HG03103 (cell line): ENCODE measurements at regions not wholly inside any gene's neighbourhood (a gene's known extent, or its start where the extent isn't known, plus 50 kb on each side); places are given as distances from the start of the nearest gene placed in this dataset.
"Not testable (repeated sequence)": the region's sequence is repeated elsewhere in the genome, so short reads cannot be mapped to it uniquely, and the experiment has no call there.

ENCODE experiments used
- ATAC-seq: cut with Tn5 transposase; IDR thresholded peaks from one replicate; pipeline ENCODE4 v1.9.1; 2021; ENCODE audit warnings: low read depth; ENCODE audit not compliant: unreplicated experiment

- ATAC-seq, result no peak
Observed at GRCh38 chr20:56765172-56766073, 136.3 kb downstream of the TFAP2C start.

DNA sequence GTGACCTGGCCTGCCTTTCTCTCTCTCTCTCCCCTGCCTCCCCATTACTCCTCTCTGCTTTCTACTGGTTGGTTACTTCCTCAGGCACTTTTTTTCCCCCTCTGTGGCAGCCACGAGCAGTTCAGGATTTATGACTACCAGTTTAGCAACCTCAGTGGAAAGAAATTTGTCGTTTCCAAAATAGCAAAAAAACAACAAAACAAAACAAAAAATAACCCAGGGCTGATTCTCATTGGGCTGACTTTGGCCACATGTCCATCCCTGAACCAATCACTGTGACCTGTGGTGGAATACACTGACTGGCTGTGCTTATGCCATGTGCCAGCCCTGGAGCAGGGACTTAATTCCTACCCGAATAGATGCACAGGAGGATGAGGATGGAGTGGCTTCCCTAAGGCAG is 137.4 kb downstream of the TFAP2C start:
- no peak for ATAC-seq

GRCh38 chr20:56769921-56770600 is 141.0 kb downstream of the TFAP2C start:
- ATAC-seq, result no peak

GRCh38 chr20:56773749-56774148 is 144.6 kb downstream of the TFAP2C start:
- ATAC-seq, result no peak

DNA sequence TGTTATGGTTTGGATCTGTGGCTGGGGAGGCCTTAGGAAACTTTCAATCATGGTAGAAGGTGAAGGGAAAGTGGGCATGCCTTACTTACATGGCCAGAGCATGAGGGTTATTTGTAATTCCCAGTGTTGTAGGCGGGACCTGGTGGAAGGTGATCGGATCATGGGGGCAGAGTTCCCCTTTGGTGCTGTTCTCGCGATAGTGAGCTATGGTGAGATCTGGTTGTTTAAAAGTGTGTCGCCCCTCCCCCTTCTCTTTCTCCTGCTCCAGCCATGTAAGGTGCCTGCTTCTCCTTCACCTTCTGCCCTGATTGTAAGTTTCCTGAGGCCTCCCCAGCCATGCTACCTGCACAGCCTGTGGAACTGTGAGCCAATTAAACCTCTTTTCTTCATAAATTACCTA is 145.8 kb downstream of the TFAP2C start:
- ATAC-seq, result no peak

DNA sequence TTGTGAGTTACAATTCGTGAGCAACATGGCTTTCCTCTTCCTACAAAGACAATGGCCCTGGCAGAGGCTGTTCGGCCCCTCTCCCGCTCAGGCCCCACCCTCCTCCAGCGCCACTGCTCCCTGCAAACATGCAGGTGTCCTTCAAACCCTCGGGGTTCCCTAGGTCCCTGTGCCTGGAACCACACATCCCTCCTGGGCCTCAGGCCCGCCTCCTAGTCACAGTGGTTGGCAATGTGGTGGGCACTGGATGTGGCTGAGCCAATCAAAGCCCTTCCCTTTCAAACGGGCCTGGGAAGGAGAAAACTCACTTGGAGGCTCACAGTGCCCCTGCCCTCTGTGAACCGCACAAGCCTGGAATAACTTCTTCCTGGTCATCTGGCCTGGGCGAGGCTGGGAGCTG is 147.2 kb downstream of the TFAP2C start:
- ATAC-seq, result no peak

GRCh38 chr20:56778765-56779195 is 149.7 kb downstream of the TFAP2C start:
- ATAC-seq, result no peak

- ATAC-seq, result no peak
Observed at GRCh38 chr20:56779452-56780143, 150.5 kb downstream of the TFAP2C start.

GRCh38 chr20:56780266-56780665 is 151.2 kb downstream of the TFAP2C start:
- no peak for ATAC-seq

GRCh38 chr20:56781108-56781739 is 152.1 kb downstream of the TFAP2C start:
- ATAC-seq, result no peak

DNA sequence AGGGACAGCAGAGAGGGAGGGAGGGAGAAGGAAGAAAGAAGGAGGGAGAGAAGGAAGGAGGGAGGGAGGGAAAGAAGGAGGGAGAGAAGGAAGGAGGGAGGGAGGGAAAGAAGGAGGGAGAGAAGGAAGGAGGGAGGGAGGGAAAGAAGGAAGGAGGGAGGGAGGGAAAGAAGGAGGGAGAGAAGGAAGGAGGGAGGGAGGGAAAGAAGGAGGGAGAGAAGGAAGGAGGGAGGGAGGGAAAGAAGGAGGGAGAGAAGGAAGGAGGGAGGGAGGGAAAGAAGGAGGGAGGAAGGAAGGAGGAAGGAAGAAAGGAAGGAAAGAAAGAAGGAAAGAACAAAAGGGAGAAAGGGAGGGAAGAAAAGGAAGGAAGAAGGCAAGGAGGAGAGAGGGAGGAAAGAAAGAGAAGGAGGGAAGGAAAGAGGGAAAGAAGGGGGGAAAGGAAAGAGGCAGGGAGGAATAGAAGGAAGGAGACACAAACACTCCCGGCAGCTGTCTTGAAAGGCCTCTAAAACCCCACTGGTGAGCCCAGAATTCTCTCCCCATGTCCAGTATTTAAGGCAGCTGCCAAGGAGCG is 153.0 kb downstream of the TFAP2C start:
- ATAC-seq, result not testable (repeated sequence)

- not testable (repeated sequence) for ATAC-seq
Observed at GRCh38 chr20:56782814-56783213, 153.7 kb downstream of the TFAP2C start.

DNA sequence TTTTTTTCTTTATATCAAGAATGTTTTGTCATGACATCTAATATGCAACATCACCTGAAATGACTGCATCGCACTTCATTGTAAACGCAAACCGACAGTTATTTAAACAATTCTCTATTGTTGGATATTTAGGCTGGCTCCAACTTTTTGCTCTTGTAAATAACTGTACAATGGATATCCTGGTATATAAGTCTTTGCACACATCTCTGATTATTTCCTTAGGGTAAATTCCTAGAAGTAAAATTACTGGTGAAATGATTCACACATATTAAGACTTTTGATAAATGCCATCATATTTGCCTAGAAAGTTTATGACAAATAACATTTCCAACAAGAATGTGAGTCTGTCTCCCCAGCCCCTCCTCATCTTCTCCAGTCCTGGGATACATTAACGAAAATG is 154.7 kb downstream of the TFAP2C start:
- no peak for ATAC-seq

DNA sequence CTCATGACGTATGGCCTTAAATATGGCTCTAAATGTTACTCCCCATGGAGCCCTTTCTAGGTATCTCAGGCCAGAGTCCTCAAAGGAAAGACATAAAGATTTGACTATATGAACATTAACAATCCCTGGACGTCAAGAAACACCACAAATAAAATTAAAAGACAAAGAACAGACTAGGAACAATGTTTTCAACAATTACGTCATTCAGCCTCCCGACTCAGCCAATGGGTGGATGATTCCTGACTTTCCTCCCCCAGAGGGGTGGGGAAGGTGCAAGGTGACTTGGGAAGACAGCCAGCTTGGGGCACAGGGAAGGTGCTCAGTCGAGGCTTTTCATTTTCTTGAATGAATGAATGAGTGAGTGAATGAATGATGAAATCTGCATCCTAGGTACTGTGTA is 157.4 kb downstream of the TFAP2C start:
- ATAC-seq, result no peak

DNA sequence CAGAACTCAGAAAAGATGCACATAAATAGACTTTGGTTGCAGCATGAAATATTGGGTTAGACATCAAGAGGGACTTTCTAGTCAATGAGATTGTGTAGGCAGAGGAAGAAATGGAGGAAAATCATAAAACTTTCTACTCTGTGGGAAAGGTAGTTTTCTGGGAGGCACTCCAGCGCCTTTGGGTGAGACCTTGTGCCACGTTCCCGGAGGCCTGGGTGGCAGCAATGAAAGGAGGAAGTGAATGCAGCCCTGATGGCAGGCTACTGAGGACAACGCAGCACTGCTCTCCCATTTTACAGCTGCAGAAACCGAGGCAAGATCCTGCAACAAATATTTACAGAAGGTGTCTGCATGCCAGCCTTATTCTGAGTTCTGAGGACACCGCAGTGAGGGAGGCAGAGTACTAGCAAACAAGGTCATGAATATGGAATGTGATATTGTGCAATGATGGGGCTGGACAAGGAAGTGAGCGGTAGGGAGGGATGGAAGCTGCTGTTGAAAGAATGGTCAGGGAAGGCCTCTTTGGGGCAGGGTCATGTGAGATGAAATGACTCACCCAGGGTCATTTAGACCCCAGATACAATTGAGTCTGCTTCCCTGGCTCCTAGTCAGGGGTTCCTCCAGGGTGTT is 159.1 kb downstream of the TFAP2C start:
- no peak for ATAC-seq

- ATAC-seq, result no peak
Observed at GRCh38 chr20:56788671-56789610, 159.8 kb downstream of the TFAP2C start.

DNA sequence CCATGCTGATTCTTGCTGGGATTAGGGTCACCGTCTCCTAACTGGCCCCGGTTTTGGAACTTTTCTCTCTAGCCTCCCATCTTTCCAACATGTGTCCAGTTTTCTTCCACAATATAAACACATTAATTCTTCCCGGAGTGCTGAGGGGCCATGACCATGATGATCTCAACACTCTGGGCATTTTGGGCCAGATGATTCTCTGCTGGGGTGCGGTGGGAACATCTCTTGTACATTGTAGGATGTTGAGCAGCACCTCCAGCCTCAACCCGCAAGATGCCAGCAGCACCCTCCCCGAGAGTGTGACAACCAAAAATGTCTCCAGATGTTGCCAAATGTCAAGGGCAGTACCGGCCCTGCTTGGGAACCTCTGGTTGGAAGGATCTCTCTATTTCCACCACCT is 164.8 kb downstream of the TFAP2C start:
- no peak for ATAC-seq

DNA sequence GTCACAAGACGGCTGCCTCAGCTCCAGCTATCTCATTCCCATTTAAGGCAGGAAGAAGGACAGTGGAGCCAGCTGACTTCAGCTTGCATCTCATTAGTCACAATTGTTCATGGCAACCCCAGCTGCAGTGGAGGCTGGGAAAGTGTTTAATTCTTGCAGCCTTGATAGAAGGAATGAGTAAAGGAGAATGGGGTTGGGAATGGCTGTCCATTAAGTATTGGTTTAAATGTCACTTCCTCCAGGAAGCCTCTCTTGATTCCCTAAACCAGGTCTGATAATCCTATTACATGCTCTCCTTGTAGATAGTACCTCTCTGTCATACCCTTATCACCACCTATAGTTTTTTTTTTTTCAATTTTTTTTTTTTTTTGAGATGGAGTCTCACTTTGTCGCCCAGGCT is 166.4 kb downstream of the TFAP2C start:
- no peak for ATAC-seq

GRCh38 chr20:56796345-56796744 is 167.2 kb downstream of the TFAP2C start:
- no peak for ATAC-seq
